Type B pancreatic cell (in vitro differentiated cells): ENCODE measurements at regions not wholly inside any gene's neighbourhood (a gene's known extent, or its start where the extent isn't known, plus 50 kb on each side); places are given as distances from the start of the nearest gene placed in this dataset.

Source experiments
- DNase-seq: peaks from one replicate; pipeline ENCODE4 v3.0.0; 2021; ENCODE audit warnings: mixed read lengths; ENCODE audit not compliant: unreplicated experiment; ENCODE audit errors: extremely low spot score
- H3K27ac Mint-ChIP-seq: 2 replicates; pipeline ENCODE4 v1.8.0; 2021; ENCODE audit warnings: mild to moderate bottlenecking, mixed read lengths
- H3K27me3 Mint-ChIP-seq: 2 replicates; pipeline ENCODE4 v1.8.0; 2021; ENCODE audit warnings: mixed read lengths
- H3K36me3 Mint-ChIP-seq: 2 replicates; pipeline ENCODE4 v1.8.0; 2021; ENCODE audit warnings: mixed read lengths
- H3K4me1 Mint-ChIP-seq: one replicate; pipeline ENCODE4 v1.8.0; 2021; ENCODE audit warnings: mixed read lengths; ENCODE audit not compliant: unreplicated experiment
- H3K4me3 Mint-ChIP-seq: 2 replicates; pipeline ENCODE4 v1.8.0; 2021; ENCODE audit warnings: mild to moderate bottlenecking, mixed read lengths
- H3K9me3 Mint-ChIP-seq: 2 replicates; pipeline ENCODE4 v1.8.0; 2021; ENCODE audit warnings: mixed read lengths
- TF ChIP-seq, protein P1 (sequence below): fragments of 200-600 bp; sonication (generic); conservative IDR thresholded peaks from 2 replicates; pipeline ENCODE4 v1.5.0; 2021; ENCODE audit warnings: antibody characterized with exemption, mild to moderate bottlenecking

DNA sequence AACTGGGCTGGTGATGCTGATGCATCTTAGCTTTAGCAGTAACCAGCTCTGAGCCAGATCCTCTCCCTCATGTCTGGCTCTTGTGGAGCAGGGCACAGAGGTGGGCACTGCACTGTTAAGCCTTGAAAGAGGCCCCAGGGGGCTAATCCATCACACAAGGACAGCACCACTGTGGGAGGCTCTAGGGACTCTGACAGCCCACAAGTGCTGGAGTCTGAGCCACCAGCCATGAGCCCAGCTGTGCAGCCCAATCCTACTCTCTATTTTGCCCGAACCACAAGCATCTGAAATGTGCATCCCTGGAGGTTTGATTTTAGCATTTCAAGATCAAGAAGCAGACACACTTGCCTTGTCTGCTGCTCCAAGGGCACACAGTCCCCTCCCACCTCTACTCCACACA is 407.1 kb upstream of the TRPC7 start:
- TF ChIP-seq, protein P1, sequence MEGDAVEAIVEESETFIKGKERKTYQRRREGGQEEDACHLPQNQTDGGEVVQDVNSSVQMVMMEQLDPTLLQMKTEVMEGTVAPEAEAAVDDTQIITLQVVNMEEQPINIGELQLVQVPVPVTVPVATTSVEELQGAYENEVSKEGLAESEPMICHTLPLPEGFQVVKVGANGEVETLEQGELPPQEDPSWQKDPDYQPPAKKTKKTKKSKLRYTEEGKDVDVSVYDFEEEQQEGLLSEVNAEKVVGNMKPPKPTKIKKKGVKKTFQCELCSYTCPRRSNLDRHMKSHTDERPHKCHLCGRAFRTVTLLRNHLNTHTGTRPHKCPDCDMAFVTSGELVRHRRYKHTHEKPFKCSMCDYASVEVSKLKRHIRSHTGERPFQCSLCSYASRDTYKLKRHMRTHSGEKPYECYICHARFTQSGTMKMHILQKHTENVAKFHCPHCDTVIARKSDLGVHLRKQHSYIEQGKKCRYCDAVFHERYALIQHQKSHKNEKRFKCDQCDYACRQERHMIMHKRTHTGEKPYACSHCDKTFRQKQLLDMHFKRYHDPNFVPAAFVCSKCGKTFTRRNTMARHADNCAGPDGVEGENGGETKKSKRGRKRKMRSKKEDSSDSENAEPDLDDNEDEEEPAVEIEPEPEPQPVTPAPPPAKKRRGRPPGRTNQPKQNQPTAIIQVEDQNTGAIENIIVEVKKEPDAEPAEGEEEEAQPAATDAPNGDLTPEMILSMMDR: no peak
- H3K27ac Mint-ChIP-seq: no peak overlapping the region
- DNase-seq: no peak
- H3K36me3 Mint-ChIP-seq: no peaks in the 10 kb centered on the region
- no peaks in the 10 kb centered on the region for H3K4me1 Mint-ChIP-seq
- no peak overlapping the region for H3K4me3 Mint-ChIP-seq
- H3K27me3 Mint-ChIP-seq: peaks cover 16% of the 10 kb centered on the region
- H3K9me3 Mint-ChIP-seq: no peaks in the 10 kb centered on the region

DNA sequence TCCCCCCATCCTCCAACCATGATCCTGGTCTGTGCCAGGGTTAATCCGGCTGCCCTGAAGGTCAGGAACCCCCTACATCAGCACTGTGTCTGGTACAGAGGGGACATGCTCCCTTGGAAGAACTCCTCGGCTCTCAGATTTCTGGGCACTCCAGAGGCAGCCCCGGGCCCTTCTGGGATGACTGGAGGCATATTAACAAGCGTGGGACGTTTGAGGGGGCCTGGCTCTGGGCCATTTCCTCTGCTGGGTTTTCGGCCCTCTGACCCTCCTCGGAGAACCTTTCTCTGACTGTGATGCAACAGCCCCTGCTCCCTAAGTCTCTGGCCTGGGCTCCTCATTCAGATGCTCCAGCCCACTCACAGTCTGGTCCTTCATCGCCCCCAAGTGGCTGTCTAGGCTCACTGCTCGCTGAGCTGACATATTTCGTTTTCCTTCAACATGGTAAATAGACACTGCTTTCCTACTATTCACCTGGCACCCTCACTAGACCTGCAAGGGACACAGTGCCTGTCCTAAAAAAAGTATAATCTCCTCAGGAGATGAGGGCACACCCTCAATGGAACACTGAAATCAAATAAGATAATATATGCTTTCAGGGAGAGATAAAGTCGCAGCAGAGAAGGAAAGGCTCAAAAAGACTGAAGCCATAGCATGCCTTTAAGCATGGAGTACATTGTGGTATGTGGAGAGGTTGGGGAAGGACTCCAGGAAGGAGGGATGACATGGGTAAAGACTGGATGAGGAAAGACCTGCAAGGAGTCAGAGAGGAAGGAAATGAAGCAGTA is 404.7 kb upstream of the TRPC7 start:
- Mint-ChIP-seq H3K4me3 (no peak overlapping the region), H3K36me3 (no peaks in the 10 kb centered on the region), H3K27ac (peak overlapping the region; percentile 21), H3K27me3 (peaks cover 12% of the 10 kb centered on the region), H3K9me3 (no peaks in the 10 kb centered on the region), H3K4me1 (no peaks in the 10 kb centered on the region)
- TF ChIP-seq, protein P1: peak; percentile 88
- DNase-seq: peak; percentile 79

DNA sequence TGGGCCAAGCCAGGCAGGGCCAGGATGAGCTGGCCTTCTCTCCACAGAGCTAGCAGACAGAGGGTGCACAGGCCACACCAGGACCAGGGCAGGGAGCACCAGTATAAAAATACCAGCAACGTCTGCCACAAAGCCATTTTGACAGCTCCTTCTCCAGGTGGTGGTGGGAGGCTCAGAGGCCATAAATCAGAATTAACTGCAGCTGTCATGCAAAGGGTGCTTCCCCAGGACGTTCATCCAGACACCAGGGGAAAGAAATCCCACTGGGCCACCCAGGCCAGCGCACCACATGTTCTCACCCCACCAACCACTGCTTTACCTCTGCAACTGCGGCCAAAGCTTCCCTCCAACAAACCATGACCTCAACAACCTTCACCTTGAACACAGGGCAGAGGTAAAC is 403.7 kb upstream of the TRPC7 start:
- Mint-ChIP-seq H3K4me1 (no peaks in the 10 kb centered on the region), H3K9me3 (no peaks in the 10 kb centered on the region), H3K36me3 (no peaks in the 10 kb centered on the region), H3K4me3 (no peak overlapping the region), H3K27ac (no peak overlapping the region), H3K27me3 (peaks cover 12% of the 10 kb centered on the region)
- DNase-seq: no peak
- TF ChIP-seq, protein P1: no peak

DNA sequence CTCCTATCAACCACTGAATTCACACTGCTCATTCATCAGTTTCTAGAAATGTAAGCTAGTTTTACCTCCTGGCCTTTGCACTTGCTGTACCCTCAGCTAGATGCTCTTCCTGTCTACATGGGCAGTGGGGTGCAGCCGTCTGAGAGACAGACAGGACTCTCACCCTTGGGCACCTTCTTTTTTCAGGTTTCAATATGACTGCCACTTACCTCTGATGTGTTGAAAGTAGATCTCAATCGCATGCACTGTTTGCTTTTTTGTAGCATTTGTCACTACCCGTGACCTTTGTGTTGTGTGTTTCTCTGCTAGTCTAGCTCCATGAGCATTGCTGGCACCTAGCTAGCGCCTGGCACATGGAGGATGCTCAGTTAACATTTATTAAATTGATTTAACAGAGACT is 403.1 kb upstream of the TRPC7 start:
- Mint-ChIP-seq H3K36me3 (no peaks in the 10 kb centered on the region), H3K27ac (no peak overlapping the region)
- TF ChIP-seq, protein P1: no peak

DNA sequence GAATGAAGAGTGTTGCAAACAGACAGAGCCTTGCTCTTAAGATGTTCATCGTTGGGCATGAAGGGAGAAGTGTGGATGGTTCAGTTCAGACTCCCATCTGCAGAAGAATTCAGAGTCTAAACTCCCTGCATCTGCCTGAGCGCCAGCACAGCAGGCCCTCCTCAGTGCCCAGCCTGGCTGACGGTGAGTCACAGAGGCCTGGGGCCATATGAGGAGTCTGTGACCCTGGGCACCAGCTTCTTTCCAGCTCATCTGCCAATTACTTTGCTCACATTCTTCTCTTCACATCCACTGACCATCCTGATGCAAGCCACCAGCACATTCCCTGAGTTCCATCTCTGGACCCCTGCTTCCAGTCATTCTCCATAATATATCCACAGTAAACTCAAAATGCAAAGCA is 401.1 kb upstream of the TRPC7 start:
- no peak overlapping the region for H3K4me3 Mint-ChIP-seq

More for the DNA sequence above, 403.1 kb upstream of the TRPC7 start:
- Mint-ChIP-seq H3K4me1 (no peaks in the 10 kb centered on the region), H3K27me3 (peaks cover 12% of the 10 kb centered on the region), H3K9me3 (no peaks in the 10 kb centered on the region), H3K4me3 (no peak overlapping the region)
- no peak for DNase-seq

More for the DNA sequence above, 401.1 kb upstream of the TRPC7 start:
- Mint-ChIP-seq H3K4me1 (no peaks in the 10 kb centered on the region), H3K27me3 (peaks cover 7% of the 10 kb centered on the region), H3K27ac (no peak overlapping the region), H3K36me3 (no peaks in the 10 kb centered on the region), H3K9me3 (no peaks in the 10 kb centered on the region)
- TF ChIP-seq, protein P1: no peak
- DNase-seq: no peak
